ENCODE measurements at regions not wholly inside any gene's neighbourhood (a gene's known extent, or its start where the extent isn't known, plus 50 kb on each side); places are given as distances from the start of the nearest gene placed in this dataset.

- no peaks in the 10 kb centered on the region for H3K36me3 ChIP-seq (ENCODE audit: control insufficient read depth in 3 of 3, insufficient read depth in 2 of 3, low read depth in 1 of 3, low read length in 3 of 3)
- H3K27ac ChIP-seq (ENCODE audit: low read depth in 1 of 3, low read length in 2 of 3) = no peak overlapping the region
- 82 to 89% (median 84%) methylated on average over 4 of the region's 4 CpGs for WGBS, 3 donors
- no peaks in the 10 kb centered on the region for H3K9me3 ChIP-seq (ENCODE audit: control insufficient read depth in 2 of 2, insufficient read depth in 1 of 2, low read depth in 1 of 2, low read length in 1 of 2)
- DNase-seq (no peak), FAIRE-seq (no peak)
- H3K4me1 ChIP-seq (ENCODE audit: control insufficient read depth in 3 of 3, insufficient read depth in 2 of 3, low read depth in 1 of 3, low read length in 2 of 3) = no peaks in the 10 kb centered on the region
- H3K27me3 ChIP-seq (ENCODE audit: control insufficient read depth in 3 of 3, insufficient read depth in 3 of 3, low read length in 3 of 3) = no peaks in the 10 kb centered on the region
- H3K4me3 ChIP-seq (ENCODE audit: low read depth in 1 of 3, low read length in 3 of 3) = no peak overlapping the region
Observed at GRCh38 chr3:35849496-35849895, 210.2 kb downstream of the ARPP21 start.

DNA sequence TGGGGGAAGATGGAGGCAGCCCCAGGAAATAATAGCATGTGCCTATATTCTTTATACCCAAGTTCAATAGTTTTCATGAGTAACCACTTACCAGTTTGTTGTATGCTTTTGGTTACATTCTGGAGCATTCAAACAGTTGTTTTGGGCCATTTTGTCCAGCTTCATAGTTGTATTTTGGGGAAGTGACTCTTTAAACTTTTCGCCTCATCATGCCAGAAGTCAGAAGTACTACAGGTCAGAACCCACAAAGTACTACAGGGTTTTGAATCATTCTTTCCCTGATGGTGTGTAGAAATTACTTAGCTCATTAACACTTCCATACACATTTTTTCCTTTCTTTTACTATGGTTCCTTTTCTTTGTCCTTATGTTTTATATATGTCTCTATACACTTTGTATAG is 210.6 kb downstream of the ARPP21 start:
- 89 to 100% (median 94%) methylated on average over 1 of the region's 1 CpG for WGBS, 3 donors
- FAIRE-seq (no peak), DNase-seq (no peak)
- Histone ChIP-seq H3K4me3 (ENCODE audit: low read depth in 1 of 3, low read length in 3 of 3) (no peak overlapping the region), H3K27me3 (ENCODE audit: control insufficient read depth in 3 of 3, insufficient read depth in 3 of 3, low read length in 3 of 3) (no peaks in the 10 kb centered on the region), H3K9me3 (ENCODE audit: control insufficient read depth in 2 of 2, insufficient read depth in 1 of 2, low read depth in 1 of 2, low read length in 1 of 2) (no peaks in the 10 kb centered on the region), H3K27ac (ENCODE audit: low read depth in 1 of 3, low read length in 2 of 3) (no peak overlapping the region), H3K4me1 (ENCODE audit: control insufficient read depth in 3 of 3, insufficient read depth in 2 of 3, low read depth in 1 of 3, low read length in 2 of 3) (no peaks in the 10 kb centered on the region), H3K36me3 (ENCODE audit: control insufficient read depth in 3 of 3, insufficient read depth in 2 of 3, low read depth in 1 of 3, low read length in 3 of 3) (no peaks in the 10 kb centered on the region)

DNA sequence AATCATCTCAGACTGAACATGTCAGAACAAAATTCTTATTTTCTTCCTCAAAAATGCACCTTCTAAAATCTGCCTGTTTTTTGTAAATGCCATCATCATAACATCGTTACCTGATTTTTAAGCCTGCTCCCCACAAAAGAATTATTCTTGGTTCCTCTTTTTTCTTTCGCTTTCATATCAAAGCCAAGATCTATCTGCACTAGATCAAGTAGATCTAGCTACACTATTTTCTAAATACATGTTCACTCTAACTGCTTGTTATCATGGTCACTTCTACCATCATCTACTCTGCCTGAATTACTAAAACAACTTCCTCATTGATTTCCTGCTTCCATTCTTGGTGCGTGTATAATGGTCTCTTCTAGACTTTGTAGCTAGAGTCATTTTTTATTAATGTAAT is 217.7 kb downstream of the ARPP21 start:
- H3K27me3 ChIP-seq (ENCODE audit: control insufficient read depth in 3 of 3, insufficient read depth in 3 of 3, low read length in 3 of 3) = no peaks in the 10 kb centered on the region
- FAIRE-seq (no peak), DNase-seq (no peak)
- no peaks in the 10 kb centered on the region for H3K4me1 ChIP-seq (ENCODE audit: control insufficient read depth in 3 of 3, insufficient read depth in 2 of 3, low read depth in 1 of 3, low read length in 2 of 3)
- 65 to 70% (median 68%) methylated on average over 3 of the region's 3 CpGs for WGBS, 3 donors
- no peak overlapping the region for H3K4me3 ChIP-seq (ENCODE audit: low read depth in 1 of 3, low read length in 3 of 3)
- no peak overlapping the region for H3K27ac ChIP-seq (ENCODE audit: low read depth in 1 of 3, low read length in 2 of 3)
- H3K36me3 ChIP-seq (ENCODE audit: control insufficient read depth in 3 of 3, insufficient read depth in 2 of 3, low read depth in 1 of 3, low read length in 3 of 3) = no peaks in the 10 kb centered on the region
- no peaks in the 10 kb centered on the region for H3K9me3 ChIP-seq (ENCODE audit: control insufficient read depth in 2 of 2, insufficient read depth in 1 of 2, low read depth in 1 of 2, low read length in 1 of 2)

- FAIRE-seq (no peak), DNase-seq (no peak)
- Histone ChIP-seq H3K4me1 (ENCODE audit: control insufficient read depth in 3 of 3, insufficient read depth in 2 of 3, low read depth in 1 of 3, low read length in 2 of 3) (no peaks in the 10 kb centered on the region), H3K9me3 (ENCODE audit: control insufficient read depth in 2 of 2, insufficient read depth in 1 of 2, low read depth in 1 of 2, low read length in 1 of 2) (no peaks in the 10 kb centered on the region), H3K36me3 (ENCODE audit: control insufficient read depth in 3 of 3, insufficient read depth in 2 of 3, low read depth in 1 of 3, low read length in 3 of 3) (no peaks in the 10 kb centered on the region), H3K4me3 (ENCODE audit: low read depth in 1 of 3, low read length in 3 of 3) (no peak overlapping the region), H3K27ac (ENCODE audit: low read depth in 1 of 3, low read length in 2 of 3) (no peak overlapping the region), H3K27me3 (ENCODE audit: control insufficient read depth in 3 of 3, insufficient read depth in 3 of 3, low read length in 3 of 3) (no peaks in the 10 kb centered on the region)
- 72 to 81% (median 78%) methylated on average over 4 of the region's 4 CpGs for WGBS, 3 donors
Observed at GRCh38 chr3:35862057-35862456, 222.7 kb downstream of the ARPP21 start.

- Histone ChIP-seq H3K27me3 (ENCODE audit: control insufficient read depth in 3 of 3, insufficient read depth in 3 of 3, low read length in 3 of 3) (no peaks in the 10 kb centered on the region), H3K36me3 (ENCODE audit: control insufficient read depth in 3 of 3, insufficient read depth in 2 of 3, low read depth in 1 of 3, low read length in 3 of 3) (no peaks in the 10 kb centered on the region), H3K4me1 (ENCODE audit: control insufficient read depth in 3 of 3, insufficient read depth in 2 of 3, low read depth in 1 of 3, low read length in 2 of 3) (peaks cover 0 to 2% (median 0%) of the 10 kb centered on the region in 3 donors), H3K27ac (ENCODE audit: low read depth in 1 of 3, low read length in 2 of 3) (no peak overlapping the region), H3K9me3 (ENCODE audit: control insufficient read depth in 2 of 2, insufficient read depth in 1 of 2, low read depth in 1 of 2, low read length in 1 of 2) (no peaks in the 10 kb centered on the region), H3K4me3 (ENCODE audit: low read depth in 1 of 3, low read length in 3 of 3) (no peak overlapping the region)
- DNase-seq (no peak), FAIRE-seq (no peak)
- WGBS, 3 donors = 81 to 88% (median 83%) methylated on average over 2 of the region's 2 CpGs
Observed at GRCh38 chr3:35864871-35865270, 225.5 kb downstream of the ARPP21 start.

DNA sequence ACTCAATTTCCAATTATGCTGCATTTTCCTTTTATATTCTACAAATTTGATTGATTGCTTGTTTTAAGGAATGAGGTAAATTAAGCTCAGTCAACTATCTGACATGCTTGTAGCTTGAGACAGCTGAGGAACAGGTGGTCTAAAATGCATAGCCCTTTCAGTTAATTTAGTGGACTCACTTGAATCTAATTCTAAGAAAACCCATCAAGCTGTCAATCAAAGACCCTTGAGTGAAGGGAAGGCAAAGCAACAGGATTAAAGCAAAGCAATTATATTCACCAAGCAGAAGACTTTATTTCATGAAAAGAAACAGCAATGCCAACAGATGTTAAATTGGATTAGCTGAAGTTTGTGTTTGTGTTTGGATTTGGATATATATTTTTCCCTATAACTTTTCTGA is 228.5 kb downstream of the ARPP21 start:
- Histone ChIP-seq H3K27me3 (ENCODE audit: control insufficient read depth in 3 of 3, insufficient read depth in 3 of 3, low read length in 3 of 3) (no peaks in the 10 kb centered on the region), H3K4me3 (ENCODE audit: low read depth in 1 of 3, low read length in 3 of 3) (no peak overlapping the region), H3K36me3 (ENCODE audit: control insufficient read depth in 3 of 3, insufficient read depth in 2 of 3, low read depth in 1 of 3, low read length in 3 of 3) (no peaks in the 10 kb centered on the region), H3K9me3 (ENCODE audit: control insufficient read depth in 2 of 2, insufficient read depth in 1 of 2, low read depth in 1 of 2, low read length in 1 of 2) (no peaks in the 10 kb centered on the region), H3K4me1 (ENCODE audit: control insufficient read depth in 3 of 3, insufficient read depth in 2 of 3, low read depth in 1 of 3, low read length in 2 of 3) (peaks cover 0 to 12% (median 0%) of the 10 kb centered on the region in 3 donors), H3K27ac (ENCODE audit: low read depth in 1 of 3, low read length in 2 of 3) (no peak overlapping the region)
- DNase-seq = no peak
- FAIRE-seq = no peak

DNA sequence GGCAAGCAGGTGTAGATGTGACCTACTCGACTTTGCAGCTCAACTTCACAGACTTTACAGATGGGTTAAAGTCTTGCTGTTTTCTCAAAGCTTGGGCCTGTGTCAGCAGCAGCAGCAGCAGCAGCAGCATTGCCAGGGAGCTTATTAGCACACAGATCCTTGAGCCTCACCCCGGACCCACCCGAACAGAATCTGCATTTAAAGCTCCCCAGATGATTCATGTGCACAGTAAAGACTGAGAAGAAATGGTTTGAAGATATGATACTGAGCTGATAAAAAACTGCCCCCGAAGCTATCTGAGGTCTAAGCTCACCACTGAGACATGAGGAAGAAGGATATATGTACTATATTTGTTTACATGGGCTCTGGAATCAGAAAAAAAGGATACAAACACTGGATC is 231.7 kb downstream of the ARPP21 start:
- no peak overlapping the region for H3K4me3 ChIP-seq (ENCODE audit: low read depth in 1 of 3, low read length in 3 of 3)
- no peak overlapping the region for H3K27ac ChIP-seq (ENCODE audit: low read depth in 1 of 3, low read length in 2 of 3)
- 10 to 52% (median 26%) methylated on average over 4 of the region's 4 CpGs for WGBS, 3 donors
- H3K4me1 ChIP-seq (ENCODE audit: control insufficient read depth in 3 of 3, insufficient read depth in 2 of 3, low read depth in 1 of 3, low read length in 2 of 3) = peaks cover 0 to 12% (median 0%) of the 10 kb centered on the region in 3 donors
- H3K9me3 ChIP-seq (ENCODE audit: control insufficient read depth in 2 of 2, insufficient read depth in 1 of 2, low read depth in 1 of 2, low read length in 1 of 2) = no peaks in the 10 kb centered on the region
- no peaks in the 10 kb centered on the region for H3K27me3 ChIP-seq (ENCODE audit: control insufficient read depth in 3 of 3, insufficient read depth in 3 of 3, low read length in 3 of 3)
- peak in 1 of 2 donors; percentile 12 for DNase-seq
- FAIRE-seq = no peak
- no peaks in the 10 kb centered on the region for H3K36me3 ChIP-seq (ENCODE audit: control insufficient read depth in 3 of 3, insufficient read depth in 2 of 3, low read depth in 1 of 3, low read length in 3 of 3)

DNA sequence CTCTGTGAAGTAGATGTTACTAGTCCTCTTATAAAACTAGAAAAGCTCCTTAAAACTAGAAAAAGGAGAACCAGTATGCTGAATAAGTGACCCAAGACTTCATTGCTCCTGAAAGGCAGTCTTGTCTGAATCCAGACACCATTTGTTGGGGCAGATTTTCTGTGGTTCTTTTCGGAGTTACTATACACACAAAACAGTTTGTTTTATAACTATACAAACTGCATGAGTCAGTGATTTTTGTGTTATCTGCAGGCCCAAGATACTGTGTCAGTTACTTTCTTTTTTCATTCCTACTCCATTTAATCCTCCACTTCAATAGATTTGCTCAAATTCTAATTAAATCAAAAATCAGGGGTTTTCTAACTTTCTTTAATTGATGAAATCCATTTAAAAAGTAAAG is 244.6 kb downstream of the ARPP21 start:
- 41 to 76% (median 42%) methylated on average over 1 of the region's 1 CpG for WGBS, 3 donors
- H3K9me3 ChIP-seq (ENCODE audit: control insufficient read depth in 2 of 2, insufficient read depth in 1 of 2, low read depth in 1 of 2, low read length in 1 of 2) = peaks cover 0 to 15% of the 10 kb centered on the region in 2 donors
- H3K4me3 ChIP-seq (ENCODE audit: low read depth in 1 of 3, low read length in 3 of 3) = no peak overlapping the region
- no peaks in the 10 kb centered on the region for H3K36me3 ChIP-seq (ENCODE audit: control insufficient read depth in 3 of 3, insufficient read depth in 2 of 3, low read depth in 1 of 3, low read length in 3 of 3)
- H3K27me3 ChIP-seq (ENCODE audit: control insufficient read depth in 3 of 3, insufficient read depth in 3 of 3, low read length in 3 of 3) = no peaks in the 10 kb centered on the region
- no peak for DNase-seq
- FAIRE-seq = no peak
- no peak overlapping the region for H3K27ac ChIP-seq (ENCODE audit: low read depth in 1 of 3, low read length in 2 of 3)
- H3K4me1 ChIP-seq (ENCODE audit: control insufficient read depth in 3 of 3, insufficient read depth in 2 of 3, low read depth in 1 of 3, low read length in 2 of 3) = no peaks in the 10 kb centered on the region

DNA sequence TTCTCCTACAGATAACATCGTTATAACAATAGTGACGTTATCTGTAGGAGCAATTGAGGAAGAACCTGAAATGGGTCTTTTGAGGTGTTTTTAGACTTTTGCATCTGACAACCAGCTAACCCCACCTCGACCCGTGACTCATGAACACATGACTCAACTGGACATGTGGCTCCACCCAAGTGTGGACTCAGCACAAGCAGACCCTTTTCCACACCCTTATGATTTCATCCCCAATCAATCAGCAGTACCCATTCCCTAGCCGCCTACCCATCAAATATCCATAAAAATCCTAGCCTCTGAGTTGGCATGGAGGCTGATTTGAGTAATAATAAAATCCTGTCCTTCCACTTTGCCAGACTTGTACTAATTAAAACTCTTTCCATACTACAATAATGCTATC is 255.4 kb downstream of the ARPP21 start:
- no peaks in the 10 kb centered on the region for H3K4me1 ChIP-seq (ENCODE audit: control insufficient read depth in 3 of 3, insufficient read depth in 2 of 3, low read depth in 1 of 3, low read length in 2 of 3)
- FAIRE-seq (no peak), DNase-seq (no peak)
- no peak overlapping the region for H3K4me3 ChIP-seq (ENCODE audit: low read depth in 1 of 3, low read length in 3 of 3)
- 73 to 90% (median 76%) methylated on average over 5 of the region's 5 CpGs for WGBS, 3 donors
- H3K36me3 ChIP-seq (ENCODE audit: control insufficient read depth in 3 of 3, insufficient read depth in 2 of 3, low read depth in 1 of 3, low read length in 3 of 3) = no peaks in the 10 kb centered on the region
- no peak overlapping the region for H3K27ac ChIP-seq (ENCODE audit: low read depth in 1 of 3, low read length in 2 of 3)
- no peaks in the 10 kb centered on the region for H3K9me3 ChIP-seq (ENCODE audit: control insufficient read depth in 2 of 2, insufficient read depth in 1 of 2, low read depth in 1 of 2, low read length in 1 of 2)
- H3K27me3 ChIP-seq (ENCODE audit: control insufficient read depth in 3 of 3, insufficient read depth in 3 of 3, low read length in 3 of 3) = no peaks in the 10 kb centered on the region

Data from small intestine (tissue), 7 donors.